CD4-positive, alpha-beta T cell (primary cell): ENCODE measurements at regions not wholly inside any gene's neighbourhood (a gene's known extent, or its start where the extent isn't known, plus 50 kb on each side); places are given as distances from the start of the nearest gene placed in this dataset.
A peak's percentile ranks its signal among the peaks of the same experiment; 100 is the strongest.

ENCODE experiments used
- ATAC-seq: fragments of 200-7000 bp; cut with Tn5 transposase; one replicate; pipeline ENCODE4 v1.10.0; 2022; ENCODE audit warnings: mild to moderate bottlenecking; ENCODE audit not compliant: poor library complexity
- CTCF ChIA-PET: fragments of 350-600 bp; sonication (Branson Sonifier 250); formaldehyde crosslinking; loops from one replicate; lab custom pipeline; 2021; ENCODE audit warnings: antibody characterized with exemption, inconsistent platforms; lab: Charles Lee
- POLR2A ChIA-PET: fragments of 350-600 bp; sonication (Branson Sonifier 250); formaldehyde crosslinking; loops from one replicate; lab custom pipeline; 2021; ENCODE audit warnings: antibody characterized with exemption, inconsistent platforms; lab: Charles Lee
- DNase-seq, 14 experiments: peaks; one replicate each; pipeline ENCODE4 v3.0.0-alpha.2; 2013 to 2020; ENCODE audit warnings: mixed read lengths in 2 of 14
- H3K27ac ChIP-seq, 2 donors: one replicate each; pipeline versions ENCODE4 v1.5.1 to v1.7.0; 2013; ENCODE audit warnings: low read length in 2 of 2, low read depth in 1 of 2, mild to moderate bottlenecking in 1 of 2
- H3K27me3 ChIP-seq, 2 experiments: 1 replicate in 1 of 2; 2 replicates in 1 of 2; pipeline versions ENCODE4 v1.6.1 to v1.7.0; 2013; ENCODE audit warnings: low read length in 2 of 2, control low read depth in 1 of 2, mild to moderate bottlenecking in 1 of 2, moderate library complexity in 1 of 2; ENCODE audit not compliant: insufficient read depth in 2 of 2, control insufficient read depth in 1 of 2
- H3K36me3 ChIP-seq: one replicate; pipeline ENCODE4 v1.6.1; 2013; ENCODE audit warnings: low read length, control low read depth; ENCODE audit not compliant: insufficient read depth
- H3K4me1 ChIP-seq: one replicate; pipeline ENCODE4 v1.6.1; 2013; ENCODE audit warnings: low read length, control low read depth; ENCODE audit not compliant: insufficient read depth
- H3K4me3 ChIP-seq: one replicate; pipeline ENCODE4 v1.5.1; 2013; ENCODE audit warnings: mild to moderate bottlenecking, low read length, moderate library complexity
- H3K9me3 ChIP-seq, 2 experiments: 1 replicate in 1 of 2; 2 replicates in 1 of 2; pipeline versions ENCODE4 v1.6.1 to v1.7.0; 2013; ENCODE audit warnings: low read length in 2 of 2, mild to moderate bottlenecking in 2 of 2, control low read depth in 1 of 2, moderate library complexity in 1 of 2; ENCODE audit not compliant: control insufficient read depth in 1 of 2, insufficient read depth in 1 of 2
- H3K27ac Mint-ChIP-seq: one replicate; pipeline ENCODE4 v1.8.0; 2020; ENCODE audit warnings: mixed read lengths
- H3K27me3 Mint-ChIP-seq: one replicate; pipeline ENCODE4 v1.8.0; 2021; ENCODE audit warnings: mixed read lengths
- H3K36me3 Mint-ChIP-seq: one replicate; pipeline ENCODE4 v1.8.0; 2021; ENCODE audit warnings: low read depth, mixed read lengths
- H3K4me1 Mint-ChIP-seq: one replicate; pipeline ENCODE4 v1.8.0; 2021; ENCODE audit warnings: low read depth, mixed read lengths
- H3K4me3 Mint-ChIP-seq: one replicate; pipeline ENCODE4 v1.8.0; 2020; ENCODE audit warnings: mild to moderate bottlenecking, mixed read lengths
- H3K9me3 Mint-ChIP-seq: one replicate; pipeline ENCODE4 v1.8.0; 2020; ENCODE audit warnings: mixed read lengths
- intact Hi-C, 2 experiments: fragments of 100-400 bp; cut with DNase I in 1 of 2; cut with micrococcal nuclease in 1 of 2; formaldehyde crosslinking; loops; one replicate each; pipeline versions ENCODE4 v1.15.1 to v1.9.0; 2023 to 2025; cut with DNase I, micrococcal nuclease
- TF ChIP-seq, protein P1 (sequence below): fragments of 200-600 bp; IDR thresholded peaks from one replicate; pipeline ENCODE4 v1.8.0; 2022; ENCODE audit warnings: antibody characterized with exemption, mild to moderate bottlenecking

DNA sequence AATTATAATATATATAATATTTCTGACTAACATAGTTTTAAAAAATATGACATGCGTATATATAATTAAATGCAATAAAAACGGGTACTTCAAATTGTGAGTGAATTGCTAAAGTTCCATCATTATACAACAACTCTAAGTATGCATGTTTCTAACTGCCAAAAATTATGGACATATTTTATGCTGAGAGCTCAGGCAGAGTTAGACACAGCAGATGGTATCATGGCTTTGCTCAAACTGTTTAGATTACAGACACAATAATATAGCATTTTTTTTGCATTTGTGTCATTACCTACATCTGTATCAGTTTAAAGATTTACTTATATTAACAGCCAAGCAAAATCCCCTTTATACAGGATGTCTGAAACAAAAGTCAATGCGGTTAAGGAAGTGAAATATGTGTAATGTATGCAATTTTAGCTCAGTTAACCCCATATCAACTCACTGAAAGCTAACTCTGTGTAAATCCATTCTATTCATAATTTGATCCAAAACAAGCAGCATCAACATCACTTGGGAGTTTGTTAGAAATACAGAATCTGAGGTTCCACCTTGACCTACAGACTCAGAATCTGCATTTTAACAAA lies 119.1 kb upstream of the CNKSR2 start:
- Histone ChIP-seq H3K9me3 (no peaks in the 10 kb centered on the region), H3K4me3 (no peak overlapping the region), H3K4me1 (no peaks in the 10 kb centered on the region), H3K27ac (no peak overlapping the region), H3K27me3 (no peaks in the 10 kb centered on the region), H3K36me3 (no peaks in the 10 kb centered on the region)
- no peaks in the 10 kb centered on the region for H3K36me3 Mint-ChIP-seq
- ChIA-PET CTCF (no interaction called here), POLR2A (no interaction called here)
- no peak overlapping the region for H3K27ac Mint-ChIP-seq
- H3K9me3 Mint-ChIP-seq, result no peaks in the 10 kb centered on the region
- ATAC-seq (no peak), DNase-seq (no peak)
- TF ChIP-seq, protein P1, sequence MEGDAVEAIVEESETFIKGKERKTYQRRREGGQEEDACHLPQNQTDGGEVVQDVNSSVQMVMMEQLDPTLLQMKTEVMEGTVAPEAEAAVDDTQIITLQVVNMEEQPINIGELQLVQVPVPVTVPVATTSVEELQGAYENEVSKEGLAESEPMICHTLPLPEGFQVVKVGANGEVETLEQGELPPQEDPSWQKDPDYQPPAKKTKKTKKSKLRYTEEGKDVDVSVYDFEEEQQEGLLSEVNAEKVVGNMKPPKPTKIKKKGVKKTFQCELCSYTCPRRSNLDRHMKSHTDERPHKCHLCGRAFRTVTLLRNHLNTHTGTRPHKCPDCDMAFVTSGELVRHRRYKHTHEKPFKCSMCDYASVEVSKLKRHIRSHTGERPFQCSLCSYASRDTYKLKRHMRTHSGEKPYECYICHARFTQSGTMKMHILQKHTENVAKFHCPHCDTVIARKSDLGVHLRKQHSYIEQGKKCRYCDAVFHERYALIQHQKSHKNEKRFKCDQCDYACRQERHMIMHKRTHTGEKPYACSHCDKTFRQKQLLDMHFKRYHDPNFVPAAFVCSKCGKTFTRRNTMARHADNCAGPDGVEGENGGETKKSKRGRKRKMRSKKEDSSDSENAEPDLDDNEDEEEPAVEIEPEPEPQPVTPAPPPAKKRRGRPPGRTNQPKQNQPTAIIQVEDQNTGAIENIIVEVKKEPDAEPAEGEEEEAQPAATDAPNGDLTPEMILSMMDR, result no peak
- intact Hi-C loops, result no loop called here
- no peak overlapping the region for H3K4me3 Mint-ChIP-seq
- no peaks in the 10 kb centered on the region for H3K27me3 Mint-ChIP-seq
- H3K4me1 Mint-ChIP-seq, result no peaks in the 10 kb centered on the region

- Mint-ChIP-seq H3K4me3 (no peak overlapping the region), H3K9me3 (peaks cover 7% of the 10 kb centered on the region), H3K27me3 (no peaks in the 10 kb centered on the region), H3K36me3 (no peaks in the 10 kb centered on the region), H3K4me1 (no peaks in the 10 kb centered on the region), H3K27ac (no peak overlapping the region)
- intact Hi-C loops, result no loop called here
- ChIA-PET POLR2A (no interaction called here), CTCF (no interaction called here)
- no peak overlapping the region for H3K27ac ChIP-seq
- H3K9me3 ChIP-seq, result peaks cover 0 to 9% of the 10 kb centered on the region in 2 experiments
- H3K4me1 ChIP-seq, result no peaks in the 10 kb centered on the region
- no peak for ATAC-seq
- no peaks in the 10 kb centered on the region for H3K36me3 ChIP-seq
- H3K4me3 ChIP-seq, result no peak overlapping the region
- TF ChIP-seq, protein P1, result no peak
- H3K27me3 ChIP-seq, result no peaks in the 10 kb centered on the region
- no peak for DNase-seq
These were observed 107.3 kb upstream of the CNKSR2 start for GRCh38 chrX:21266949-21267348.

GRCh38 chrX:21276736-21277433 lies 97.3 kb upstream of the CNKSR2 start:
- Histone ChIP-seq H3K4me3 (no peak overlapping the region), H3K4me1 (no peaks in the 10 kb centered on the region), H3K36me3 (no peaks in the 10 kb centered on the region), H3K27ac (no peak overlapping the region), H3K9me3 (peaks cover 0 to 11% of the 10 kb centered on the region in 2 experiments), H3K27me3 (no peaks in the 10 kb centered on the region)
- H3K9me3 Mint-ChIP-seq, result peaks cover 6% of the 10 kb centered on the region
- intact Hi-C loops, result no loop called here
- H3K36me3 Mint-ChIP-seq, result no peaks in the 10 kb centered on the region
- ChIA-PET POLR2A (no interaction called here), CTCF (no interaction called here)
- ATAC-seq, result no peak
- H3K4me3 Mint-ChIP-seq, result no peak overlapping the region
- H3K27me3 Mint-ChIP-seq, result no peaks in the 10 kb centered on the region
- TF ChIP-seq, protein P1, result no peak
- no peaks in the 10 kb centered on the region for H3K4me1 Mint-ChIP-seq
- DNase-seq, result peak in 1 of 14 experiments; percentile 0
- no peak overlapping the region for H3K27ac Mint-ChIP-seq
